CD14-positive monocyte (primary cell): ENCODE measurements at regions not wholly inside any gene's neighbourhood (a gene's known extent, or its start where the extent isn't known, plus 50 kb on each side); places are given as distances from the start of the nearest gene placed in this dataset.
A peak's percentile ranks its signal among the peaks of the same experiment; 100 is the strongest.

Source experiments
- DNase-seq, 3 donors: peaks; one replicate each; pipeline ENCODE4 v3.0.0-alpha.2; 2011 to 2022
- H2AFZ ChIP-seq: 2 replicates; pipeline ENCODE4 v1.6.0; 2012; ENCODE audit warnings: mild to moderate bottlenecking, low read depth, low read length, inconsistent platforms; ENCODE audit not compliant: insufficient read depth, poor library complexity, severe bottlenecking
- H3K27ac ChIP-seq, 2 donors: 1 replicate in 1 of 2; 2 replicates in 1 of 2; pipeline ENCODE4 v1.5.1; 2012 to 2013; ENCODE audit warnings: low read length in 2 of 2, control low read depth in 1 of 2, inconsistent platforms in 1 of 2, low read depth in 1 of 2, mild to moderate bottlenecking in 1 of 2
- H3K27me3 ChIP-seq, 2 donors: one replicate each; pipeline versions ENCODE4 v1.6.0 to v1.6.1; 2011 to 2013; ENCODE audit warnings: low read length in 2 of 2; ENCODE audit not compliant: control insufficient read depth in 2 of 2, insufficient read depth in 2 of 2
- H3K36me3 ChIP-seq, 2 donors: replicated peaks in 1 of 2; 1 replicate in 1 of 2; 2 replicates in 1 of 2; pipeline versions ENCODE4 v1.5.1 to v1.6.1; 2012 to 2013; ENCODE audit warnings: low read length in 2 of 2, control low read depth in 1 of 2, inconsistent platforms in 1 of 2, mild to moderate bottlenecking in 1 of 2; ENCODE audit not compliant: insufficient read depth in 2 of 2, control insufficient read depth in 1 of 2
- H3K4me1 ChIP-seq, 2 donors: 1 replicate in 1 of 2; 2 replicates in 1 of 2; pipeline versions ENCODE4 v1.5.1 to v1.6.1; 2012 to 2013; ENCODE audit warnings: low read length in 2 of 2, control low read depth in 1 of 2, inconsistent platforms in 1 of 2, mild to moderate bottlenecking in 1 of 2, moderate library complexity in 1 of 2; ENCODE audit not compliant: insufficient read depth in 2 of 2, control insufficient read depth in 1 of 2
- H3K4me2 ChIP-seq: replicated peaks from 2 replicates; pipeline ENCODE3; 2012; ENCODE audit warnings: low read length, moderate library complexity, mild to moderate bottlenecking; ENCODE audit not compliant: poor library complexity, severe bottlenecking; ENCODE audit errors: extremely low read depth
- H3K4me3 ChIP-seq, 3 experiments: fragments of 200-600 bp in 1 of 3; sonication (generic) in 1 of 3; replicated peaks in 1 of 3; 1 replicate in 2 of 3; 2 replicates in 1 of 3; pipeline ENCODE4 v1.5.1; 2011 to 2013; ENCODE audit warnings: low read length in 3 of 3, mild to moderate bottlenecking in 3 of 3, control low read depth in 2 of 3, low read depth in 2 of 3, inconsistent platforms in 1 of 3, moderate library complexity in 1 of 3
- H3K79me2 ChIP-seq: 2 replicates; pipeline ENCODE4 v1.6.0; 2012; ENCODE audit warnings: mild to moderate bottlenecking, control low read depth, inconsistent platforms, low read length, moderate library complexity; ENCODE audit not compliant: insufficient read depth
- H3K9ac ChIP-seq: 2 replicates; pipeline ENCODE4 v1.6.0; 2017; ENCODE audit warnings: low read length, mild to moderate bottlenecking; ENCODE audit not compliant: insufficient read depth, poor library complexity, severe bottlenecking
- H3K9me3 ChIP-seq, 2 donors: replicated peaks in 1 of 2; 1 replicate in 1 of 2; 2 replicates in 1 of 2; pipeline versions ENCODE4 v1.5.1 to v1.6.1; 2012 to 2013; ENCODE audit warnings: low read length in 2 of 2, control low read depth in 1 of 2; ENCODE audit not compliant: control insufficient read depth in 1 of 2, insufficient read depth in 1 of 2
- H4K20me1 ChIP-seq: 2 replicates; pipeline ENCODE4 v1.6.0; 2012; ENCODE audit warnings: mild to moderate bottlenecking, low read length, control low read depth, moderate library complexity; ENCODE audit not compliant: insufficient read depth
- H3K27ac Mint-ChIP-seq, 7 donors: one replicate each; pipeline ENCODE4 v1.8.0; 2020; ENCODE audit warnings: mild to moderate bottlenecking in 7 of 7, mixed read lengths in 7 of 7, moderate library complexity in 6 of 7, inconsistent platforms in 2 of 7
- H3K27me3 Mint-ChIP-seq, 3 donors: one replicate each; pipeline ENCODE4 v1.8.0; 2021 to 2022; ENCODE audit warnings: low read depth in 3 of 3, mild to moderate bottlenecking in 3 of 3, mixed read lengths in 3 of 3, moderate library complexity in 3 of 3, inconsistent platforms in 1 of 3
- H3K36me3 Mint-ChIP-seq, 2 donors: one replicate each; pipeline ENCODE4 v1.8.0; 2020; ENCODE audit warnings: mixed read lengths in 2 of 2, inconsistent platforms in 1 of 2, mild to moderate bottlenecking in 1 of 2
- H3K4me1 Mint-ChIP-seq: one replicate; pipeline ENCODE4 v1.8.0; 2020; ENCODE audit warnings: mild to moderate bottlenecking, mixed read lengths
- H3K4me3 Mint-ChIP-seq, 2 donors: one replicate each; pipeline ENCODE4 v1.8.0; 2020; ENCODE audit warnings: mild to moderate bottlenecking in 2 of 2, mixed read lengths in 2 of 2, moderate library complexity in 1 of 2
- H3K9me3 Mint-ChIP-seq, 7 donors: one replicate each; pipeline ENCODE4 v1.8.0; 2020 to 2022; ENCODE audit warnings: mixed read lengths in 7 of 7, mild to moderate bottlenecking in 6 of 7, moderate library complexity in 6 of 7, inconsistent platforms in 2 of 7
- CTCF ChIP-seq: fragments of 200-600 bp; IDR thresholded peaks from one replicate; pipeline ENCODE4 v1.8.0; 2022; ENCODE audit warnings: antibody characterized with exemption, mild to moderate bottlenecking
- WGBS: methylation state at CpG from one replicate; pipeline ENCODE4 v1.1.5; 2013; ENCODE audit warnings: missing lambda C conversion rate; ENCODE audit not compliant: insufficient coverage; 5-methylcytosine and 5-hydroxymethylcytosine counted together
- intact Hi-C, 2 donors: fragments of 100-400 bp; cut with micrococcal nuclease; formaldehyde crosslinking; loops; one replicate each; pipeline versions ENCODE4 v1.15.0 to v1.15.1; 2023

GRCh38 chr15:89395031-89395430 is 60.4 kb upstream of the POLG start:
- Histone ChIP-seq H3K9me3 (no peaks in the 10 kb centered on the region), H3K27me3 (peaks cover 7 to 21% of the 10 kb centered on the region in 2 donors), H3K27ac (no peak overlapping the region), H3K4me1 (peaks cover 59 to 67% of the 10 kb centered on the region in 2 donors), H3K36me3 (no peaks in the 10 kb centered on the region), H3K9ac (no peak overlapping the region), H3K79me2 (no peaks in the 10 kb centered on the region), H4K20me1 (no peaks in the 10 kb centered on the region), H2AFZ (no peak overlapping the region), H3K4me2 (no peak overlapping the region), H3K4me3 (peak overlapping the region in 1 of 3 experiments; percentile 13)
- peak overlapping the region in 2 of 7 donors; percentile 6 to 37 for H3K27ac Mint-ChIP-seq
- intact Hi-C loops, result loop anchor here in 1 of 2 donors (5.0 kb wide), 1 partner anchor 33 kb away; no protein-coding TSS in a partner anchor
- peaks cover 20 to 40% (median 32%) of the 10 kb centered on the region in 3 donors for H3K27me3 Mint-ChIP-seq
- WGBS, result 63% methylated on average over 2 of the region's 2 CpGs
- H3K4me3 Mint-ChIP-seq, result peak overlapping the region in 1 of 2 donors; percentile 35
- peaks cover 0 to 6% (median 0%) of the 10 kb centered on the region in 7 donors for H3K9me3 Mint-ChIP-seq
- H3K4me1 Mint-ChIP-seq, result peaks cover 63% of the 10 kb centered on the region
- no peak for TF ChIP-seq CTCF
- peaks cover 13 to 25% of the 10 kb centered on the region in 2 donors for H3K36me3 Mint-ChIP-seq
- no peak for DNase-seq

GRCh38 chr15:89393056-89393455 is 58.4 kb upstream of the POLG start:
- H3K9ac ChIP-seq, result no peak overlapping the region
- Mint-ChIP-seq H3K27me3 (peaks cover 9 to 25% (median 13%) of the 10 kb centered on the region in 3 donors), H3K27ac (peak overlapping the region in 1 of 7 donors; percentile 57), H3K4me1 (peaks cover 55% of the 10 kb centered on the region), H3K36me3 (peaks cover 15 to 23% of the 10 kb centered on the region in 2 donors), H3K9me3 (no peaks in the 10 kb centered on the region), H3K4me3 (no peak overlapping the region)
- TF ChIP-seq CTCF, result no peak
- H3K4me3 ChIP-seq, result no peak overlapping the region
- no peaks in the 10 kb centered on the region for H3K36me3 ChIP-seq
- DNase-seq, result no peak
- peaks cover 48 to 55% of the 10 kb centered on the region in 2 donors for H3K4me1 ChIP-seq
- H3K27me3 ChIP-seq, result peaks cover 0 to 3% of the 10 kb centered on the region in 2 donors
- no peak overlapping the region for H3K27ac ChIP-seq
- intact Hi-C loops, result no loop called here
- H3K9me3 ChIP-seq, result no peaks in the 10 kb centered on the region
- no peak overlapping the region for H3K4me2 ChIP-seq
- H3K79me2 ChIP-seq, result no peaks in the 10 kb centered on the region
- H4K20me1 ChIP-seq, result no peaks in the 10 kb centered on the region
- H2AFZ ChIP-seq, result peak overlapping the region; percentile 26
- 19% methylated on average over 2 of the region's 5 CpGs for WGBS
